ENCODE measurements at regions not wholly inside any gene's neighbourhood (a gene's known extent, or its start where the extent isn't known, plus 50 kb on each side); places are given as distances from the start of the nearest gene placed in this dataset.

DNA sequence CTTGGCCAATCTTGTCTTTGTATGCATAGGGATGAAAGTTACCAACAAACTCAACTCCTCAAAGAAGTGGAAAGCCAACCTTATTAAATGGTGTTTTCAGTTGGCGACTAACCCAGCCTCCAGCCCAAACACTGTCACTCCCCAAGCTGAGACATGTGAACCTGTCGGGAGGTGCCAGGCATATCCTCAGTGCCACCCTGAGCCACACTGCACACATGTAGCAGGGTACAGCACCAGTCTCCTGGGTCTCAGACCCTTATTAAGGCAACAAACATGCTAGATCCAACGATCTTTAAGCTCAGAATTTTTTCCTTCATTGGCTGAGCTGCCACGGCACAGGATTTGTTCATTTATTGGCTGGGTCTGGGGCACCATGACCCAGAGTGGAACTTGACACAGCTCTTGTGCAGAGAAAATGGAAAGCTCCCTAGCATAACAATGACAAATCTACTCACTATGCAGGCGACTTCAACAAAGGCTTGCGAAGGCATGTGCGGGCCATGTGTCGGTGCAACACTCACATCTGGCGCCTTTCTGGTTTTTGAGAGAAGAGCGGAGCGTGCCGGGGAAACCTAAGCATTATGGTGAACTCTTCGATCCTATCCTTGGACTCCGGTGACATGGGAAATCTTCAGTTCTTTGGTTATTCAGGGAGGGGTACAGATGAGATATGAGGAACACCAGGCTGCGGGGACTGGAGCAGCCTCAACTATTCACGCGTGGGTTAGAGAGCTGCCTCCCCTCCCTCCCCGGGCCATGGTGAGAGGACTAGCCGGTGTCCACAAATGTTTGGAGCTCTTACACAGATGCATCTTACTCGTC, 190.1 kb downstream of the FAM43A start:
- no peak for TF ChIP-seq CTCF (IDR thresholded peaks at IDR 0.05)
- TF ChIP-seq EZH2 (IDR thresholded peaks at IDR 0.05; ENCODE audit: borderline replicate concordance, insufficient read depth, low read depth, low read length, poor library complexity, severe bottlenecking), result no peak

Data from B cell (primary cell).